H1 (cell line): ENCODE measurements at regions not wholly inside any gene's neighbourhood (a gene's known extent, or its start where the extent isn't known, plus 50 kb on each side); places are given as distances from the start of the nearest gene placed in this dataset.

Experiments used
- CTCF ChIA-PET: fragments of 300-600 bp; sonication (Branson Sonifier 250); formaldehyde crosslinking; loops from one replicate; lab custom pipeline; 2021; ENCODE audit not compliant: partially characterized antibody; lab: Charles Lee
- POLR2A ChIA-PET: fragments of 300-600 bp; sonication (Branson Sonifier 250); formaldehyde crosslinking; loops from one replicate; lab custom pipeline; 2021; ENCODE audit warnings: inconsistent platforms; ENCODE audit not compliant: partially characterized antibody; lab: Charles Lee
- DNase-seq, 2 experiments: peaks; one replicate each; pipeline versions ENCODE4 v3.0.0 to v3.0.0-alpha.2; 2010 to 2022; ENCODE audit warnings: low spot score in 2 of 2, low read depth in 1 of 2, mixed read lengths in 1 of 2
- FAIRE-seq: peaks from 2 replicates; lab custom pipeline; 2011; peaks lifted over from hg19 to GRCh38; lab: Jason Lieb, UNC
- H2AFZ ChIP-seq: 2 replicates; pipeline ENCODE4 v1.8.1; 2012; ENCODE audit warnings: low read length, inconsistent platforms
- H2AK5ac ChIP-seq: 2 replicates; pipeline ENCODE4 v1.6.1; 2013; ENCODE audit warnings: low read depth, low read length
- H2BK120ac ChIP-seq: replicated peaks from 2 replicates; pipeline ENCODE3; 2013; ENCODE audit warnings: low read depth, low read length, inconsistent platforms
- H2BK12ac ChIP-seq: 2 replicates; pipeline ENCODE4 v1.6.1; 2013; ENCODE audit warnings: low read depth, low read length
- H2BK15ac ChIP-seq: 2 replicates; pipeline ENCODE4 v1.6.1; 2013; ENCODE audit warnings: low read length
- H2BK20ac ChIP-seq: 2 replicates; pipeline ENCODE4 v1.6.1; 2013; ENCODE audit warnings: low read length
- H2BK5ac ChIP-seq: 2 replicates; pipeline ENCODE4 v1.6.1; 2013; ENCODE audit warnings: low read depth, low read length
- H3K14ac ChIP-seq: 2 replicates; pipeline ENCODE4 v1.6.1; 2013; ENCODE audit warnings: inconsistent platforms; ENCODE audit not compliant: insufficient read length
- H3K18ac ChIP-seq: 2 replicates; pipeline ENCODE4 v1.6.1; 2013; ENCODE audit warnings: low read length; ENCODE audit errors: extremely low read depth
- H3K23ac ChIP-seq: 2 replicates; pipeline ENCODE4 v1.6.1; 2013; ENCODE audit warnings: inconsistent platforms; ENCODE audit not compliant: insufficient read length
- H3K23me2 ChIP-seq: 2 replicates; pipeline ENCODE4 v1.6.1; 2013; ENCODE audit warnings: low read depth, low read length
- H3K27ac ChIP-seq: 2 replicates; pipeline ENCODE4 v1.6.1; 2011; ENCODE audit warnings: low read depth, low read length, inconsistent platforms
- H3K27me3 ChIP-seq, 4 experiments: replicated peaks in 1 of 4; 1 replicate in 1 of 4; 2 replicates in 3 of 4; pipeline versions ENCODE4 v1.6.1 to v1.8.1; 2011 to 2013; ENCODE audit warnings: low read length in 3 of 4, mild to moderate bottlenecking in 3 of 4, inconsistent platforms in 2 of 4, mixed read lengths in 2 of 4, moderate library complexity in 1 of 4; ENCODE audit not compliant: control insufficient read depth in 3 of 4, insufficient read depth in 3 of 4; ENCODE audit errors: extremely low read depth in 1 of 4
- H3K36me3 ChIP-seq, 4 experiments: 2 replicates each; pipeline versions ENCODE4 v1.6.1 to v1.8.1; 2011 to 2013; ENCODE audit warnings: mild to moderate bottlenecking in 4 of 4, low read length in 3 of 4, moderate library complexity in 2 of 4, control low read depth in 1 of 4, inconsistent platforms in 1 of 4; ENCODE audit not compliant: insufficient read depth in 4 of 4, control insufficient read depth in 2 of 4
- H3K4ac ChIP-seq: replicated peaks from 2 replicates; pipeline ENCODE3; 2013; ENCODE audit warnings: low read length, low read depth, mixed read lengths, inconsistent platforms; ENCODE audit not compliant: insufficient read length
- H3K4me1 ChIP-seq, 4 experiments: replicated peaks in 1 of 4; 1 replicate in 1 of 4; 2 replicates in 3 of 4; pipeline versions ENCODE4 v1.6.1 to v1.8.1; 2011 to 2013; ENCODE audit warnings: low read length in 3 of 4, inconsistent platforms in 2 of 4, mixed read lengths in 1 of 4; ENCODE audit not compliant: insufficient read depth in 4 of 4, control insufficient read depth in 3 of 4
- H3K4me2 ChIP-seq, 2 experiments: 2 replicates each; pipeline versions ENCODE4 v1.6.1 to v1.8.1; 2011 to 2013; ENCODE audit warnings: low read depth in 2 of 2, low read length in 2 of 2, control low read depth in 1 of 2, inconsistent platforms in 1 of 2, mild to moderate bottlenecking in 1 of 2; ENCODE audit not compliant: insufficient read depth in 1 of 2
- H3K4me3 ChIP-seq, 4 experiments: fragments of 200-600, 300-600 bp in 1 of 4; sonication (generic), shearing (Covaris generic), sonication (Bioruptor Twin) in 1 of 4; 2 replicates each; pipeline versions ENCODE4 v1.5.1 to v1.8.1; 2011 to 2016; ENCODE audit warnings: low read length in 4 of 4, low read depth in 3 of 4, control low read depth in 2 of 4, inconsistent platforms in 2 of 4, mild to moderate bottlenecking in 2 of 4, mixed read lengths in 1 of 4, moderate library complexity in 1 of 4; ENCODE audit not compliant: insufficient read depth in 2 of 4; ENCODE audit errors: extremely low read depth in 1 of 4
- H3K56ac ChIP-seq: replicated peaks from 2 replicates; pipeline ENCODE3; 2013; ENCODE audit warnings: low read depth, mild to moderate bottlenecking, mixed read lengths, low read length, inconsistent platforms; ENCODE audit not compliant: insufficient read length
- H3K79me1 ChIP-seq: 2 replicates; pipeline ENCODE4 v1.6.1; 2013; ENCODE audit warnings: low read depth, low read length, control low read depth
- H3K79me2 ChIP-seq, 2 experiments: 2 replicates each; pipeline versions ENCODE4 v1.6.1 to v1.8.1; 2012 to 2013; ENCODE audit warnings: low read length in 2 of 2, mild to moderate bottlenecking in 2 of 2, inconsistent platforms in 1 of 2; ENCODE audit not compliant: insufficient read depth in 2 of 2, control insufficient read depth in 1 of 2
- H3K9ac ChIP-seq, 4 experiments: replicated peaks in 1 of 4; 1 replicate in 1 of 4; 2 replicates in 3 of 4; pipeline versions ENCODE4 v1.6.1 to v1.8.1; 2011 to 2013; ENCODE audit warnings: low read depth in 3 of 4, low read length in 3 of 4, control low read depth in 2 of 4, mild to moderate bottlenecking in 2 of 4, moderate library complexity in 2 of 4, inconsistent platforms in 1 of 4; ENCODE audit errors: extremely low read depth in 1 of 4
- H3K9me3 ChIP-seq, 2 experiments: 2 replicates each; pipeline versions ENCODE4 v1.6.1 to v1.8.1; 2012 to 2013; ENCODE audit warnings: mild to moderate bottlenecking in 2 of 2, moderate library complexity in 2 of 2, control low read depth in 1 of 2, inconsistent platforms in 1 of 2, low read depth in 1 of 2, low read length in 1 of 2, mixed read lengths in 1 of 2; ENCODE audit not compliant: insufficient read depth in 2 of 2
- H4K20me1 ChIP-seq, 2 experiments: replicated peaks in 1 of 2; 2 replicates each; pipeline versions ENCODE3 to v1.8.1; 2011 to 2013; ENCODE audit warnings: inconsistent platforms in 2 of 2, low read length in 2 of 2, mild to moderate bottlenecking in 1 of 2; ENCODE audit not compliant: insufficient read depth in 2 of 2, control insufficient read depth in 1 of 2
- H4K5ac ChIP-seq: 2 replicates; pipeline ENCODE4 v1.6.1; 2013; ENCODE audit warnings: low read length, low read depth, mixed read lengths, inconsistent platforms; ENCODE audit not compliant: insufficient read length
- H4K8ac ChIP-seq: 2 replicates; pipeline ENCODE4 v1.8.0; 2013; ENCODE audit warnings: mild to moderate bottlenecking, moderate library complexity, low read length, inconsistent platforms; ENCODE audit not compliant: insufficient read depth; ENCODE audit errors: extremely low read depth
- H4K91ac ChIP-seq: replicated peaks from 2 replicates; pipeline ENCODE3; 2013; ENCODE audit warnings: low read length, mixed read lengths, inconsistent platforms; ENCODE audit not compliant: insufficient read length
- HDAC2 ChIP-seq, 2 experiments: fragments of 300-600 bp in 1 of 2; sonication (generic) in 1 of 2; IDR thresholded peaks; 2 replicates each; pipeline ENCODE4 v1.6.1; 2011 to 2012; ENCODE audit warnings: low read depth in 2 of 2, low read length in 2 of 2, mild to moderate bottlenecking in 2 of 2, moderate library complexity in 2 of 2, borderline replicate concordance in 1 of 2, inconsistent platforms in 1 of 2
- WGBS, 2 experiments: shearing (Covaris generic) in 1 of 2; methylation state at CpG; one replicate each; pipeline versions ENCODE4 v1.1.6 to v1.1.7; 2013 to 2015; ENCODE audit warnings: low lambda C conversion rate in 2 of 2, mixed read lengths in 2 of 2, inconsistent platforms in 1 of 2, low coverage in 1 of 2, missing lambda C conversion rate in 1 of 2; ENCODE audit not compliant: insufficient replicate concordance in 2 of 2, insufficient coverage in 1 of 2, insufficient read length in 1 of 2; ENCODE audit errors: extremely low coverage in 1 of 2, missing lambda C conversion rate in 1 of 2; 5-methylcytosine and 5-hydroxymethylcytosine counted together

- Histone ChIP-seq H2BK12ac (no peak overlapping the region), H3K9me3 (no peaks in the 10 kb centered on the region), H3K4me1 (peaks cover 0 to 4% (median 0%) of the 10 kb centered on the region in 4 experiments; a peak in 1 of 7 replicates), H2AFZ (peak overlapping the region; percentile 68; the same call in 1 of the 2 replicates), H3K4me2 (peak overlapping the region in 1 of 2 experiments; percentile 24; a peak in 1 of 4 replicates), H3K23me2 (no peaks in the 10 kb centered on the region), H3K27me3 (no peaks in the 10 kb centered on the region), H4K8ac (no peak overlapping the region), H4K20me1 (no peaks in the 10 kb centered on the region), H3K4me3 (no peak overlapping the region), H3K23ac (no peak overlapping the region), H3K36me3 (no peaks in the 10 kb centered on the region), H2BK5ac (no peak overlapping the region), H3K9ac (no peak overlapping the region), H4K91ac (peak overlapping the region; percentile 34), H3K27ac (no peak overlapping the region), H2BK15ac (no peak overlapping the region), H2AK5ac (no peak overlapping the region), H3K56ac (no peak overlapping the region), H3K79me2 (no peaks in the 10 kb centered on the region), H2BK120ac (no peak overlapping the region), H2BK20ac (no peak overlapping the region), H3K14ac (no peak overlapping the region), H3K4ac (peak overlapping the region; percentile 32), H3K79me1 (no peaks in the 10 kb centered on the region), H4K5ac (no peak overlapping the region), H3K18ac (no peak overlapping the region)
- WGBS, 2 experiments, result 65% methylated on average over 5 of the region's 5 CpGs; no CpG with 5 or more reads in 1 of the 2 experiments
- DNase-seq (no peak), FAIRE-seq (no peak)
- TF ChIP-seq HDAC2 (IDR thresholded peaks at IDR 0.05; ENCODE audit: borderline replicate concordance in 1 of 2, low read depth in 2 of 2, low read length in 2 of 2), result no peak
- POLR2A ChIA-PET, result interaction anchor here (0.6 kb wide), 1 partner anchor 46 kb away, joined by 3 read pairs; no protein-coding TSS in a partner anchor
- CTCF ChIA-PET, result interaction anchor here (0.6 to 1.0 kb wide), 4 partner anchors 8 to 160 kb away, joined by 3 read pairs; no protein-coding TSS in a partner anchor
Observed at GRCh38 chr2:154620471-154620870, 78.0 kb upstream of the KCNJ3 start.
